ENCODE measurements at regions not wholly inside any gene's neighbourhood (a gene's known extent, or its start where the extent isn't known, plus 50 kb on each side); places are given as distances from the start of the nearest gene placed in this dataset.

DNA sequence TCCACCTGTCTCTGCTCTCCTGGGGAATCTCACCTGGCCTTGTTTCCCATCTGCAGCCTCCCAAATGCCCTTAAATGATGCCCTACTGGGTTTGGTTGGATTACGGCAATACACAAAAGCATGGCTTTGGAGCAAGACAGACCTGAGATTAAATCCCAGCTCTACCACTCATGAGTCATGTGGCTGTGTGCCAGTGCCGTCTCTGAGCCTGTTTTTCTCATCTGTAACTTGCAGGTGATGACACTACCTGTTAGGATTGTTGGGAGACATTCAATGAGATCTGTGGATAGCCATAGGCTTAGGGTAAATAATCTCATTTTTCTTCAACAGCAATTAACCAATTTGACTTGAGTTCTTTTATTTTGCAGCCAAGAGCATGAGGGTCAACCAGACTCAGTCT, 240.3 kb downstream of the MAF start:
- no peak overlapping the region for H3K4me3 ChIP-seq
- DNase-seq (ENCODE audit: low read depth in 1 of 2, low spot score in 1 of 2): no peak
- TF ChIP-seq, protein P1, sequence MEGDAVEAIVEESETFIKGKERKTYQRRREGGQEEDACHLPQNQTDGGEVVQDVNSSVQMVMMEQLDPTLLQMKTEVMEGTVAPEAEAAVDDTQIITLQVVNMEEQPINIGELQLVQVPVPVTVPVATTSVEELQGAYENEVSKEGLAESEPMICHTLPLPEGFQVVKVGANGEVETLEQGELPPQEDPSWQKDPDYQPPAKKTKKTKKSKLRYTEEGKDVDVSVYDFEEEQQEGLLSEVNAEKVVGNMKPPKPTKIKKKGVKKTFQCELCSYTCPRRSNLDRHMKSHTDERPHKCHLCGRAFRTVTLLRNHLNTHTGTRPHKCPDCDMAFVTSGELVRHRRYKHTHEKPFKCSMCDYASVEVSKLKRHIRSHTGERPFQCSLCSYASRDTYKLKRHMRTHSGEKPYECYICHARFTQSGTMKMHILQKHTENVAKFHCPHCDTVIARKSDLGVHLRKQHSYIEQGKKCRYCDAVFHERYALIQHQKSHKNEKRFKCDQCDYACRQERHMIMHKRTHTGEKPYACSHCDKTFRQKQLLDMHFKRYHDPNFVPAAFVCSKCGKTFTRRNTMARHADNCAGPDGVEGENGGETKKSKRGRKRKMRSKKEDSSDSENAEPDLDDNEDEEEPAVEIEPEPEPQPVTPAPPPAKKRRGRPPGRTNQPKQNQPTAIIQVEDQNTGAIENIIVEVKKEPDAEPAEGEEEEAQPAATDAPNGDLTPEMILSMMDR (IDR thresholded peaks at IDR 0.05; ENCODE audit: low read depth, low read length): no peak

DNA sequence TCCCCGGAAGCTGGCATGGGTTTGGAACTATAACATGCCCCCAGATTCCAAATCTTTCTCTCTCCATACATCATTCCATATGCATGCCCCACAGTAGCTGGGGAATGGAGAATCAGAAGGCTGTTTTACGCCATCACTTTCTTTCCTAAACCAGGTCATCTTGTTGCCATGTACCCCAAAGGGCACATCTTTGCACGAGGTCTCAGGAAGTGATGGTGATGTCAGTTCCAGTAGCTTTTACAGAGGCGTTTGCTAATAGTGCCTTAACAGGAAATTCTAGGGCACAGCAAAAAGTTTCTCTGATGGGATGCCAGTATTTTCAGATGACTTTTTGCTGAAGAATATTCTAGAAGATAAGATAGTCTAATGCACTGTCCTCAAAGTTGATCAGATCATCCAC, 241.5 kb downstream of the MAF start:
- no peak for DNase-seq (ENCODE audit: low read depth in 1 of 2, low spot score in 1 of 2)
- Histone ChIP-seq H3K4me3 (no peak overlapping the region), H3K27ac (no peak overlapping the region), H3K9me3 (ENCODE audit: low read depth) (no peaks in the 10 kb centered on the region), H3K4me1 (ENCODE audit: low read depth) (peaks cover 9% of the 10 kb centered on the region), H3K27me3 (no peaks in the 10 kb centered on the region), H3K36me3 (no peaks in the 10 kb centered on the region)
- TF ChIP-seq, protein P1 (IDR thresholded peaks at IDR 0.05; ENCODE audit: low read depth, low read length): no peak

More for the DNA sequence above, 240.3 kb downstream of the MAF start:
- Histone ChIP-seq H3K4me1 (ENCODE audit: low read depth) (peaks cover 3% of the 10 kb centered on the region), H3K27ac (no peak overlapping the region), H3K9me3 (ENCODE audit: low read depth) (no peaks in the 10 kb centered on the region), H3K27me3 (no peaks in the 10 kb centered on the region), H3K36me3 (no peaks in the 10 kb centered on the region)

DNA sequence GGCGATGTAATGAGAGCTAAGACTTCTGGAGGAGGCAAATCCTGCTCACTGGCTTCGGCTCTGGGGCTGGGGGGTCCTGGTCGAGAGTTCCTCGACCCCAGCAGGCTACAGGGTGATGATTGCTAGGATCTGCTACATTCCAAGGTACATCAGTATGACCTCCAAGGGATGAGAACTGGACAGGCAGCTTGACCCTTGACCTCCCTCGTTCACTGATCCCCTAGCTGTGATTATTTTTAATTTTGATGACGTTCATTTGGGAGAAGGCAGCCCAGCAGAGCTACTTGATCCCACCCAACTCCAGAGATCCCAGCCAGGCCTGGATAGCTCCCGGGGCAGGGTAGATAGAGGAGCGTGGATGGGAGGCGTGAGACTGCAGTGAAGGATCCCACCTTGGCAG, 242.3 kb downstream of the MAF start:
- TF ChIP-seq, protein P1 (IDR thresholded peaks at IDR 0.05; ENCODE audit: low read depth, low read length): no peak
- no peak overlapping the region for H3K4me3 ChIP-seq
- H3K27me3 ChIP-seq: no peaks in the 10 kb centered on the region
- no peak for DNase-seq (ENCODE audit: low read depth in 1 of 2, low spot score in 1 of 2)
- H3K9me3 ChIP-seq (ENCODE audit: low read depth): no peaks in the 10 kb centered on the region
- H3K4me1 ChIP-seq (ENCODE audit: low read depth): peaks cover 9% of the 10 kb centered on the region
- H3K27ac ChIP-seq: no peak overlapping the region
- H3K36me3 ChIP-seq: no peaks in the 10 kb centered on the region

DNA sequence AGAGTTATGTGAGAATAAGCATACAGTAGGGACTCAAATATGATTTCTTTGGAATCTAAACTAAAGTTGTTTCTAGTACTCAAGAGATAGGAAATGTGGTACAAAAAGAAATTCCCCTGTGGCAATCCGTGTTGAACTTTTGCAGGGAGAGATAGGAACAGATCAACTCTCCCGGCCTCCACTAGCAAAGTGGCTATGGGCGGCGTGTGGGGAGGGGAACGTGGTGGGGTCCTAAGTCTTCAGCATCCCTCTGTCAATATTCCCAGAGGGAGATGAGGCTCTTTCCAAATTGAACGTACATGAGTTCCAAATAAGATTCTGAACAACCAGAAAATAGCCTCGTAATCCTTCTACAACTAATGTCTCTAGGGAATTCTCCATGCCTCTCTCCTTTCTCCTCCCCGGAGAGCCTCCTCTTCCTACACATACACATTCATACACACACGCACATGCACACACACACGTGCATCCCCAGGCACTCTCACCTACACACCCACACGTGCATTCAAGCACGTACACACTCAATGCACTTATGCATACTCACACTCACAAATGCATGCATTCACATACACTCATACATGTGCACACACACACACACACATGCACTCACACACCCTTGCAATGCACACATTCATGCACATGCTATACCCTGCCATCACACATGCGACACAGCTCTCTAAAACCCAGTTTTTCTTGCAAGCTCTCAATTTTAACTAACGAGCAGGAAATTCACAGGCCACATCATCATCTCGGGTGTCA, 244.8 kb downstream of the MAF start:
- H3K9me3 ChIP-seq (ENCODE audit: low read depth): no peaks in the 10 kb centered on the region
- TF ChIP-seq, protein P1 (IDR thresholded peaks at IDR 0.05; ENCODE audit: low read depth, low read length): no peak
- H3K4me3 ChIP-seq: no peak overlapping the region
- H3K27ac ChIP-seq: no peak overlapping the region
- H3K4me1 ChIP-seq (ENCODE audit: low read depth): peaks cover 9% of the 10 kb centered on the region
- H3K27me3 ChIP-seq: no peaks in the 10 kb centered on the region
- H3K36me3 ChIP-seq: no peaks in the 10 kb centered on the region
- no peak for DNase-seq (ENCODE audit: low read depth in 1 of 2, low spot score in 1 of 2)

DNA sequence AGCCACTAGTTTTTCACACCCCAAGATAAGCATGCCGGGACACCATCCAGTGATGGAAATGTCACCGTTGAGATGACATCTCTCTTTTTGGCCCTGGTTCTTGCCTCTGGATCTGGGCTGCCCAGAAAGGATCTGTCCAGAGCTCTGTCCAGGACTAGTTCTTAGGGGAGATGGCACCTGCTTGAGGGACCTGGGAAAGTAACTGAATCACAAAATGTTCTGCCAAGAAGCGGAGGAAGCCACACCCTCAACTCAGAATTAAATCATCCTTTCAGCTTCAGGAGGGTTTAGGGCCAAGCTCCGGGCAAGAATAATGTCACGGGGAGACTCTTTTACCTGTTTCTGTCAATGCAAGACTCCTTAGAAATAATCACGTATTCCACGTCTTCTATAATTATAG, 248.6 kb downstream of the MAF start:
- DNase-seq (ENCODE audit: low read depth in 1 of 2, low spot score in 1 of 2): no peak
- H3K4me3 ChIP-seq: no peak overlapping the region
- H3K9me3 ChIP-seq (ENCODE audit: low read depth): no peaks in the 10 kb centered on the region
- no peaks in the 10 kb centered on the region for H3K27me3 ChIP-seq
- peaks cover 9% of the 10 kb centered on the region for H3K4me1 ChIP-seq (ENCODE audit: low read depth)
- H3K27ac ChIP-seq: no peak overlapping the region
- TF ChIP-seq, protein P1 (IDR thresholded peaks at IDR 0.05; ENCODE audit: low read depth, low read length): no peak
- H3K36me3 ChIP-seq: no peaks in the 10 kb centered on the region
